ENCODE measurements at regions not wholly inside any gene's neighbourhood (a gene's known extent, or its start where the extent isn't known, plus 50 kb on each side); places are given as distances from the start of the nearest gene placed in this dataset.

DNA sequence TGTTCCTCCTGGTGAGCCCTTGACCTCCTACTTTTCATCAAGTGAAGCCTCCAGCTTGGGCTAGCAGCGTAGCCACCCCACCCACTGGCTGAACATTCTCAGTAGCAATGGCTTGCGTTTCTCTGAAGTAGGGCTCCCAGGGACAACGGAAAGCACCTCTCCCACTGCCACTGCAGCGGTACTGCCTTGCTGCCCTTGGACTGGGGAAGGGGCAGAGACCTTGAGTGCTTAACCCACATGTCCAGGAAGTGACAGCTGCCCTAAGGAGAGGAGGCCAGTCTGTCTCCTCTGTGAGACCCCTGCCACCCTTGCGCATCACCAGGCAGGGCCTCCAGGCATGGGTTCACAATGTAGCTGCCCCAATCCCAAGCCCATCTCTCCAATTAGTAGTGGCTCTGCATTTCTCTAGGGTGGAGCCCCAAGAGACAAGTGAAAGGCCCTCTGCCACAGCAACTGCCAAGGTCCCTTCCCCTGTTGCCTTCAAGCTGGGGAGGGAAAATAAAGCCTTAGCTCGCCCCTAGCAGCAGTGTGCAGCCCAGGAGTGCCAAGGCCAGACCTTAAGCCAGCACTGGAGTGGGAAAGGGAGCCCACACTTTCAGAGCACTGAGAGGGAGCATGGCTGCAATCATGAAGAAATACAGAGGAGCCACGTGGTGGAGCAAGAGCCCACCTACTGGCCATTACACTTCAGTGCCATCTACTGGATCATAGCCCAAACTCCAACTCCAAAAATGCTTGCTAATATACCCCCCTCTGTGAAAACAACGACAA lies 175.9 kb upstream of the TRPC4 start:
- no peaks in the 10 kb centered on the region for H3K36me3 ChIP-seq

DNA sequence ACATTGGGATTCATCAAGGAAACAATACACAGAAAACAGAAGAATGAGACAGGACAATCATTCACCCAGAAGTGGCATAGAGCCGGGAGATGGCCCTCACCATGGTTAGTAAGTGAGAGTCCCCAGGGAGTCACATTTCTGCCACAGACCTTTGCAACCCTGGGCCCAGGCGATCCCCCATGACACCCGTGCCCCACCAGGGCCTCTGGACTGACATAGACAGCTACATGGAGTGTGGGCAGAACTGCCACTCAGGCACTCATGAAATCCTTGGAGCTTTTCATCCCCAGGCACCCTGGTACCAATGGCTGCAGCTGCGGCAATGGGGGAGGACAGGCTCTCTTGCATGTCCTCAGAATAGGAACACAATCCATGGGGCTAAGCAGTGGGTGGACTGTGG lies 174.5 kb upstream of the TRPC4 start:
- TF ChIP-seq POLR2A (IDR thresholded peaks at IDR 0.05) (no peak), EP300 (IDR thresholded peaks at IDR 0.05) (no peak)
- TF ChIP-seq, protein P1, sequence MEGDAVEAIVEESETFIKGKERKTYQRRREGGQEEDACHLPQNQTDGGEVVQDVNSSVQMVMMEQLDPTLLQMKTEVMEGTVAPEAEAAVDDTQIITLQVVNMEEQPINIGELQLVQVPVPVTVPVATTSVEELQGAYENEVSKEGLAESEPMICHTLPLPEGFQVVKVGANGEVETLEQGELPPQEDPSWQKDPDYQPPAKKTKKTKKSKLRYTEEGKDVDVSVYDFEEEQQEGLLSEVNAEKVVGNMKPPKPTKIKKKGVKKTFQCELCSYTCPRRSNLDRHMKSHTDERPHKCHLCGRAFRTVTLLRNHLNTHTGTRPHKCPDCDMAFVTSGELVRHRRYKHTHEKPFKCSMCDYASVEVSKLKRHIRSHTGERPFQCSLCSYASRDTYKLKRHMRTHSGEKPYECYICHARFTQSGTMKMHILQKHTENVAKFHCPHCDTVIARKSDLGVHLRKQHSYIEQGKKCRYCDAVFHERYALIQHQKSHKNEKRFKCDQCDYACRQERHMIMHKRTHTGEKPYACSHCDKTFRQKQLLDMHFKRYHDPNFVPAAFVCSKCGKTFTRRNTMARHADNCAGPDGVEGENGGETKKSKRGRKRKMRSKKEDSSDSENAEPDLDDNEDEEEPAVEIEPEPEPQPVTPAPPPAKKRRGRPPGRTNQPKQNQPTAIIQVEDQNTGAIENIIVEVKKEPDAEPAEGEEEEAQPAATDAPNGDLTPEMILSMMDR (IDR thresholded peaks at IDR 0.05), result no peak
- no peaks in the 10 kb centered on the region for H3K27me3 ChIP-seq
- no peak overlapping the region for H3K27ac ChIP-seq
- no peaks in the 10 kb centered on the region for H3K4me1 ChIP-seq (ENCODE audit: insufficient read depth)
- no peak for DNase-seq
- intact Hi-C loops (cut with DNase I), result no loop called here
- no peak overlapping the region for H3K4me3 ChIP-seq
- WGBS, 3 donors, result 90 to 93% (median 92%) methylated on average over 4 of the region's 4 CpGs
- no peaks in the 10 kb centered on the region for H3K36me3 ChIP-seq
- H3K9me3 ChIP-seq, result no peaks in the 10 kb centered on the region

More for the DNA sequence above, 175.9 kb upstream of the TRPC4 start:
- Histone ChIP-seq H3K27me3 (no peaks in the 10 kb centered on the region), H3K4me1 (ENCODE audit: insufficient read depth) (no peaks in the 10 kb centered on the region), H3K9me3 (no peaks in the 10 kb centered on the region), H3K4me3 (no peak overlapping the region), H3K27ac (no peak overlapping the region)
- no peak for DNase-seq
- 73 to 78% (median 75%) methylated on average over 8 of the region's 8 CpGs for WGBS, 3 donors
- intact Hi-C loops (cut with DNase I), result no loop called here
- TF ChIP-seq, protein P1 (IDR thresholded peaks at IDR 0.05), result no peak
- TF ChIP-seq EP300 (IDR thresholded peaks at IDR 0.05), result no peak
- TF ChIP-seq POLR2A (IDR thresholded peaks at IDR 0.05), result no peak

DNA sequence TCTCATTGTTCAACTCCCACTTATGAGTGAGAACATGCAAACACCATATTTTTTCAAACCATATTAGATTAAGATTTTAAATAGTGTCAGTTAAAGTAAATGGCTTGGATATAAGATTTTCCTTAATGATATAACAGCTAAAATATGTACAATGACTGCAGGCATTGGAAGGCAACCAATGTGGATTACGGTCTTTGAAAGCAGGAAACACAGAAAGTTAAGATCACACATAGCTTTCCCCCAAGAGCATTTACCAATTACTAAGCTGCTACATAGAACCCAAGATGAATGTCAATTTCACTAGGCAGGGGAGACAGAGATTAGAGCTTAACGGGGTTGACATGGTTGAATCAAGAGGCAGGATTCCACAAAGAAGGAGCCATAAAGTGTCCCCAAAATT lies 173.2 kb upstream of the TRPC4 start:
- WGBS, 3 donors, result 88 to 93% (median 91%) methylated on average over 2 of the region's 2 CpGs
- Histone ChIP-seq H3K4me3 (no peak overlapping the region), H3K4me1 (ENCODE audit: insufficient read depth) (no peaks in the 10 kb centered on the region), H3K27me3 (no peaks in the 10 kb centered on the region), H3K36me3 (no peaks in the 10 kb centered on the region), H3K9me3 (no peaks in the 10 kb centered on the region), H3K27ac (no peak overlapping the region)
- no peak for DNase-seq
- no peak for TF ChIP-seq POLR2A (IDR thresholded peaks at IDR 0.05)
- TF ChIP-seq EP300 (IDR thresholded peaks at IDR 0.05), result no peak
- TF ChIP-seq, protein P1 (IDR thresholded peaks at IDR 0.05), result no peak
- intact Hi-C loops (cut with DNase I), result no loop called here

DNA sequence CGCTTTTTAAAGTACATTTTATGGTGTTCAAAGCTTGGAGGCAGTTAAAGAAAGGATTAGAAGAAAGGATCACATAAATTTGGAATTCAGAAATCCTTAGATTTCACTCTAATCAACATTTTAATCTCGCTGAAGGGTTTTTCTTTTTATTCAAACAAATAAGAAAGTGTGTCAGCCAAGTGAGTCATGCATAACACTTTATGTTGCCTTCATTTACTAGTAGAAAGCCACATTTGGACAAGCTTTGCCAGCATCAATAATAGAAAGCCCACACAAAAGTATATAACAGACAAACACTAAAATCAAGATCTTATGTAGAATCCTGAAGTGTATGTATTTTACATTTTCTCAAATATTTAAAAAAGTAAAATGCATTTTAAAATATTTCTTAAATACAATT lies 154.9 kb upstream of the TRPC4 start:
- Histone ChIP-seq H3K27ac (no peak overlapping the region), H3K9me3 (no peaks in the 10 kb centered on the region), H3K36me3 (no peaks in the 10 kb centered on the region), H3K4me1 (ENCODE audit: insufficient read depth) (no peaks in the 10 kb centered on the region), H3K4me3 (no peak overlapping the region), H3K27me3 (no peaks in the 10 kb centered on the region)
- TF ChIP-seq, protein P1 (IDR thresholded peaks at IDR 0.05), result no peak
- no peak for TF ChIP-seq POLR2A (IDR thresholded peaks at IDR 0.05)
- TF ChIP-seq EP300 (IDR thresholded peaks at IDR 0.05), result no peak
- no peak for DNase-seq
- intact Hi-C loops (cut with DNase I), result no loop called here
- 40 to 45% (median 45%) methylated on average over 2 of the region's 2 CpGs for WGBS, 3 donors
